ENCODE measurements at regions not wholly inside any gene's neighbourhood (a gene's known extent, or its start where the extent isn't known, plus 50 kb on each side); places are given as distances from the start of the nearest gene placed in this dataset.

- no peak overlapping the region for H3K9ac ChIP-seq (ENCODE audit: low read length)
- no peak overlapping the region for H3K27ac ChIP-seq (ENCODE audit: low read depth, low read length)
- peaks cover 7% of the 10 kb centered on the region; the same call in 1 of the 2 replicates for H3K4me1 ChIP-seq (ENCODE audit: control insufficient read depth, insufficient read depth, low read length)
- no peak overlapping the region for H3K4me3 ChIP-seq (ENCODE audit: low read depth, low read length)
- no peaks in the 10 kb centered on the region for H3K27me3 ChIP-seq (ENCODE audit: control insufficient read depth, insufficient read depth, low read length)
- H3K36me3 ChIP-seq (ENCODE audit: control insufficient read depth, insufficient read depth, low read length): no peaks in the 10 kb centered on the region
- H3K9me3 ChIP-seq (ENCODE audit: control insufficient read depth, insufficient read depth, low read depth, low read length): 0 out of 2 replicates have a peak, but pooled peaks cover 6% of the 10 kb centered on the region
These were observed 148.1 kb downstream of the MAT2B start for GRCh38 chr5:163653526-163653925.

- Histone ChIP-seq H3K27me3 (ENCODE audit: control insufficient read depth, insufficient read depth, low read length) (no peaks in the 10 kb centered on the region), H3K27ac (ENCODE audit: low read depth, low read length) (no peak overlapping the region), H3K4me1 (ENCODE audit: control insufficient read depth, insufficient read depth, low read length) (no peaks in the 10 kb centered on the region), H3K36me3 (ENCODE audit: control insufficient read depth, insufficient read depth, low read length) (no peaks in the 10 kb centered on the region), H3K9ac (ENCODE audit: low read length) (no peak overlapping the region), H3K4me3 (ENCODE audit: low read depth, low read length) (no peak overlapping the region), H3K9me3 (ENCODE audit: control insufficient read depth, insufficient read depth, low read depth, low read length) (0 out of 2 replicates have a peak, but pooled peaks cover 1% of the 10 kb centered on the region)
These were observed 153.5 kb downstream of the MAT2B start for GRCh38 chr5:163658702-163659567.

- no peak overlapping the region for H3K27ac ChIP-seq (ENCODE audit: low read depth, low read length)
- H3K9ac ChIP-seq (ENCODE audit: low read length): no peak overlapping the region
- no peaks in the 10 kb centered on the region for H3K27me3 ChIP-seq (ENCODE audit: control insufficient read depth, insufficient read depth, low read length)
- no peaks in the 10 kb centered on the region for H3K9me3 ChIP-seq (ENCODE audit: control insufficient read depth, insufficient read depth, low read depth, low read length)
- no peaks in the 10 kb centered on the region for H3K4me1 ChIP-seq (ENCODE audit: control insufficient read depth, insufficient read depth, low read length)
- H3K4me3 ChIP-seq (ENCODE audit: low read depth, low read length): no peak overlapping the region
- H3K36me3 ChIP-seq (ENCODE audit: control insufficient read depth, insufficient read depth, low read length): no peaks in the 10 kb centered on the region
These were observed 154.1 kb downstream of the MAT2B start for GRCh38 chr5:163659568-163659902.

- Histone ChIP-seq H3K4me1 (ENCODE audit: control insufficient read depth, insufficient read depth, low read length) (no peaks in the 10 kb centered on the region), H3K4me3 (ENCODE audit: low read depth, low read length) (no peak overlapping the region), H3K27ac (ENCODE audit: low read depth, low read length) (no peak overlapping the region), H3K36me3 (ENCODE audit: control insufficient read depth, insufficient read depth, low read length) (no peaks in the 10 kb centered on the region), H3K9me3 (ENCODE audit: control insufficient read depth, insufficient read depth, low read depth, low read length) (no peaks in the 10 kb centered on the region), H3K9ac (ENCODE audit: low read length) (no peak overlapping the region), H3K27me3 (ENCODE audit: control insufficient read depth, insufficient read depth, low read length) (no peaks in the 10 kb centered on the region)
These were observed 155.1 kb downstream of the MAT2B start for GRCh38 chr5:163660486-163660885.

GRCh38 chr5:163661360-163661759 is 155.9 kb downstream of the MAT2B start:
- H3K27me3 ChIP-seq (ENCODE audit: control insufficient read depth, insufficient read depth, low read length): no peaks in the 10 kb centered on the region
- no peaks in the 10 kb centered on the region for H3K9me3 ChIP-seq (ENCODE audit: control insufficient read depth, insufficient read depth, low read depth, low read length)
- H3K4me3 ChIP-seq (ENCODE audit: low read depth, low read length): no peak overlapping the region
- no peaks in the 10 kb centered on the region for H3K4me1 ChIP-seq (ENCODE audit: control insufficient read depth, insufficient read depth, low read length)
- H3K36me3 ChIP-seq (ENCODE audit: control insufficient read depth, insufficient read depth, low read length): no peaks in the 10 kb centered on the region
- no peak overlapping the region for H3K9ac ChIP-seq (ENCODE audit: low read length)
- no peak overlapping the region for H3K27ac ChIP-seq (ENCODE audit: low read depth, low read length)

GRCh38 chr5:163670036-163670435 is 164.6 kb downstream of the MAT2B start:
- Histone ChIP-seq H3K4me1 (ENCODE audit: control insufficient read depth, insufficient read depth, low read length) (no peaks in the 10 kb centered on the region), H3K27ac (ENCODE audit: low read depth, low read length) (no peak overlapping the region), H3K27me3 (ENCODE audit: control insufficient read depth, insufficient read depth, low read length) (no peaks in the 10 kb centered on the region), H3K4me3 (ENCODE audit: low read depth, low read length) (no peak overlapping the region), H3K36me3 (ENCODE audit: control insufficient read depth, insufficient read depth, low read length) (no peaks in the 10 kb centered on the region), H3K9me3 (ENCODE audit: control insufficient read depth, insufficient read depth, low read depth, low read length) (no peaks in the 10 kb centered on the region), H3K9ac (ENCODE audit: low read length) (no peak overlapping the region)

GRCh38 chr5:163677092-163677491 is 171.7 kb downstream of the MAT2B start:
- H3K4me1 ChIP-seq (ENCODE audit: control insufficient read depth, insufficient read depth, low read length): no peaks in the 10 kb centered on the region
- H3K9ac ChIP-seq (ENCODE audit: low read length): no peak overlapping the region
- no peaks in the 10 kb centered on the region for H3K36me3 ChIP-seq (ENCODE audit: control insufficient read depth, insufficient read depth, low read length)
- no peaks in the 10 kb centered on the region for H3K27me3 ChIP-seq (ENCODE audit: control insufficient read depth, insufficient read depth, low read length)
- no peak overlapping the region for H3K27ac ChIP-seq (ENCODE audit: low read depth, low read length)
- H3K9me3 ChIP-seq (ENCODE audit: control insufficient read depth, insufficient read depth, low read depth, low read length): no peaks in the 10 kb centered on the region
- H3K4me3 ChIP-seq (ENCODE audit: low read depth, low read length): no peak overlapping the region

GRCh38 chr5:163682234-163682633 is 176.8 kb downstream of the MAT2B start:
- no peaks in the 10 kb centered on the region for H3K36me3 ChIP-seq (ENCODE audit: control insufficient read depth, insufficient read depth, low read length)
- H3K4me3 ChIP-seq (ENCODE audit: low read depth, low read length): no peak overlapping the region
- no peak overlapping the region for H3K27ac ChIP-seq (ENCODE audit: low read depth, low read length)
- H3K27me3 ChIP-seq (ENCODE audit: control insufficient read depth, insufficient read depth, low read length): no peaks in the 10 kb centered on the region
- no peak overlapping the region for H3K9ac ChIP-seq (ENCODE audit: low read length)
- H3K4me1 ChIP-seq (ENCODE audit: control insufficient read depth, insufficient read depth, low read length): no peaks in the 10 kb centered on the region
- no peaks in the 10 kb centered on the region for H3K9me3 ChIP-seq (ENCODE audit: control insufficient read depth, insufficient read depth, low read depth, low read length)

- Histone ChIP-seq H3K4me1 (ENCODE audit: control insufficient read depth, insufficient read depth, low read length) (no peaks in the 10 kb centered on the region), H3K27me3 (ENCODE audit: control insufficient read depth, insufficient read depth, low read length) (no peaks in the 10 kb centered on the region), H3K9ac (ENCODE audit: low read length) (no peak overlapping the region), H3K27ac (ENCODE audit: low read depth, low read length) (no peak overlapping the region), H3K36me3 (ENCODE audit: control insufficient read depth, insufficient read depth, low read length) (no peaks in the 10 kb centered on the region), H3K9me3 (ENCODE audit: control insufficient read depth, insufficient read depth, low read depth, low read length) (no peaks in the 10 kb centered on the region), H3K4me3 (ENCODE audit: low read depth, low read length) (no peak overlapping the region)
These were observed 182.0 kb downstream of the MAT2B start for GRCh38 chr5:163687414-163687813.

- Histone ChIP-seq H3K27ac (ENCODE audit: low read depth, low read length) (no peak overlapping the region), H3K36me3 (ENCODE audit: control insufficient read depth, insufficient read depth, low read length) (no peaks in the 10 kb centered on the region), H3K9ac (ENCODE audit: low read length) (no peak overlapping the region)
These were observed 186.7 kb downstream of the MAT2B start for GRCh38 chr5:163692091-163692490.

GRCh38 chr5:163695830-163696578 is 190.6 kb downstream of the MAT2B start:
- no peaks in the 10 kb centered on the region for H3K36me3 ChIP-seq (ENCODE audit: control insufficient read depth, insufficient read depth, low read length)
- no peaks in the 10 kb centered on the region for H3K4me1 ChIP-seq (ENCODE audit: control insufficient read depth, insufficient read depth, low read length)
- H3K27me3 ChIP-seq (ENCODE audit: control insufficient read depth, insufficient read depth, low read length): no peaks in the 10 kb centered on the region
- H3K4me3 ChIP-seq (ENCODE audit: low read depth, low read length): no peak overlapping the region
- H3K9ac ChIP-seq (ENCODE audit: low read length): no peak overlapping the region
- no peaks in the 10 kb centered on the region for H3K9me3 ChIP-seq (ENCODE audit: control insufficient read depth, insufficient read depth, low read depth, low read length)
- H3K27ac ChIP-seq (ENCODE audit: low read depth, low read length): no peak overlapping the region

More at GRCh38 chr5:163692091-163692490, 186.7 kb downstream of the MAT2B start:
- Histone ChIP-seq H3K9me3 (ENCODE audit: control insufficient read depth, insufficient read depth, low read depth, low read length) (no peaks in the 10 kb centered on the region), H3K27me3 (ENCODE audit: control insufficient read depth, insufficient read depth, low read length) (no peaks in the 10 kb centered on the region), H3K4me3 (ENCODE audit: low read depth, low read length) (no peak overlapping the region), H3K4me1 (ENCODE audit: control insufficient read depth, insufficient read depth, low read length) (no peaks in the 10 kb centered on the region)
